Renal cortex interstitium (tissue), 11 donors: ENCODE measurements at regions not wholly inside any gene's neighbourhood (a gene's known extent, or its start where the extent isn't known, plus 50 kb on each side); places are given as distances from the start of the nearest gene placed in this dataset.

Source experiments
- DNase-seq, 11 donors: peaks; one replicate each; pipeline ENCODE4 v3.0.0-alpha.2; 2013; ENCODE audit warnings: low read depth in 9 of 11, low spot score in 4 of 11; ENCODE audit errors: extremely low read depth in 1 of 11

GRCh38 chr12:59839514-59839913, 243.7 kb downstream of the SLC16A7 start:
- DNase-seq, result no peak

GRCh38 chr12:59843260-59843843, 247.5 kb downstream of the SLC16A7 start:
- no peak for DNase-seq

- DNase-seq, result no peak
Observed at GRCh38 chr12:59844750-59845149, 248.9 kb downstream of the SLC16A7 start.

- no peak for DNase-seq
Observed at GRCh38 chr12:59845293-59845692, 249.5 kb downstream of the SLC16A7 start.

- no peak for DNase-seq
Observed at GRCh38 chr12:59847127-59847526, 251.3 kb downstream of the SLC16A7 start.

GRCh38 chr12:59850268-59850667, 254.4 kb downstream of the SLC16A7 start:
- DNase-seq, result no peak

- no peak for DNase-seq
Observed at GRCh38 chr12:59858508-59859170, 262.8 kb downstream of the SLC16A7 start.

GRCh38 chr12:59859171-59859510, 263.3 kb downstream of the SLC16A7 start:
- DNase-seq, result no peak

GRCh38 chr12:59861635-59862034, 265.8 kb downstream of the SLC16A7 start:
- DNase-seq, result no peak

GRCh38 chr12:59867055-59867454, 271.2 kb downstream of the SLC16A7 start:
- no peak for DNase-seq

GRCh38 chr12:59867689-59868088, 271.9 kb downstream of the SLC16A7 start:
- no peak for DNase-seq

GRCh38 chr12:59871779-59872178, 275.9 kb downstream of the SLC16A7 start:
- no peak for DNase-seq

GRCh38 chr12:59873136-59873535, 277.3 kb downstream of the SLC16A7 start:
- DNase-seq, result no peak

- no peak for DNase-seq
Observed at GRCh38 chr12:59874781-59875180, 279.0 kb downstream of the SLC16A7 start.

- DNase-seq, result no peak
Observed at GRCh38 chr12:59886131-59886733, 290.4 kb downstream of the SLC16A7 start.

GRCh38 chr12:59887178-59887577, 291.3 kb downstream of the SLC16A7 start:
- DNase-seq, result no peak

GRCh38 chr12:59890896-59891579, 295.2 kb downstream of the SLC16A7 start:
- no peak for DNase-seq

GRCh38 chr12:59895166-59895775, 299.4 kb downstream of the SLC16A7 start:
- DNase-seq, result no peak

GRCh38 chr12:59904874-59905521, 309.2 kb downstream of the SLC16A7 start:
- no peak for DNase-seq
